WI38 (cell line): ENCODE measurements at regions not wholly inside any gene's neighbourhood (a gene's known extent, or its start where the extent isn't known, plus 50 kb on each side); places are given as distances from the start of the nearest gene placed in this dataset.

ENCODE experiments used
- H3K4me3 ChIP-seq: 2 replicates; pipeline ENCODE4 v1.5.1; 2011; ENCODE audit warnings: low read depth, mild to moderate bottlenecking, control low read depth, low read length
- TF ChIP-seq, protein P1 (sequence below): IDR thresholded peaks from 2 replicates; pipeline ENCODE4 v1.5.1; 2012; ENCODE audit warnings: low read depth, mild to moderate bottlenecking, control low read depth, low read length

DNA sequence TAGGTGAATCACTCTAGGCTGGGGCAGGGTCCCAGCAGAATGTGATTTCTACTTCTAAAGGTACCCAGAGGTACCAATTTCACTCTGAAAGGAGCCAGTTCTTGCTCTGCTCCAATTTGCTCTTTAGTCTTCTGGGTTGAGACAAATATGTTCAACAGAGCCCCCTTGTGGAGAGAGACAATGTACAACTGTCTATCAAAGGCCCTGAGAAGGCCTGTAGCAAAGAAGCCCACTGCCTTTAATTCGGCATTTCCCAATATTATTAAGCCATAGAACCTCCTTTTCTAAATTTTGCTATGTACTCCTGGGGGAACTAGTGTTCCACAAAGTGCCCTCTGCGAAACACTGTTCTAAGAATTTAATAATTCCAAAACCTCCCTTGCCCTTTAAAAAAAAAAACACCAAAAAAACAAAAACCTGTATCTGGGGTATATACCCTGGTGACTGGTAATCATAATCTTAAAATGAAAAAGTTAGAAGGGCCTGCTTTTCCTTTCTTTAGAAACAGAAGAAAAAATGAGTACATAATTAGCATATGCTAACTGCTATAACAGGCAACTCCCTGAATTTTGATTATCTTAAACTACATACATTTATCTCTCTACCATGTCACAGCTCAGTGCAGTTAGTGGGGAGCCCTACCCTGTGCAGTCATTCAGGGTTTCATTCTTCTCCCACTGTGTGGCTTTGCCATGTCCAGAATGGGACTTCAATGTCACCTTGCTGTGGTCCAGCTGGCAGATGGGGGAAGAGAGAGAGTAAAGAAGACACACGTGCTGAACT lies 160.9 kb upstream of the BMPER start:
- TF ChIP-seq, protein P1, sequence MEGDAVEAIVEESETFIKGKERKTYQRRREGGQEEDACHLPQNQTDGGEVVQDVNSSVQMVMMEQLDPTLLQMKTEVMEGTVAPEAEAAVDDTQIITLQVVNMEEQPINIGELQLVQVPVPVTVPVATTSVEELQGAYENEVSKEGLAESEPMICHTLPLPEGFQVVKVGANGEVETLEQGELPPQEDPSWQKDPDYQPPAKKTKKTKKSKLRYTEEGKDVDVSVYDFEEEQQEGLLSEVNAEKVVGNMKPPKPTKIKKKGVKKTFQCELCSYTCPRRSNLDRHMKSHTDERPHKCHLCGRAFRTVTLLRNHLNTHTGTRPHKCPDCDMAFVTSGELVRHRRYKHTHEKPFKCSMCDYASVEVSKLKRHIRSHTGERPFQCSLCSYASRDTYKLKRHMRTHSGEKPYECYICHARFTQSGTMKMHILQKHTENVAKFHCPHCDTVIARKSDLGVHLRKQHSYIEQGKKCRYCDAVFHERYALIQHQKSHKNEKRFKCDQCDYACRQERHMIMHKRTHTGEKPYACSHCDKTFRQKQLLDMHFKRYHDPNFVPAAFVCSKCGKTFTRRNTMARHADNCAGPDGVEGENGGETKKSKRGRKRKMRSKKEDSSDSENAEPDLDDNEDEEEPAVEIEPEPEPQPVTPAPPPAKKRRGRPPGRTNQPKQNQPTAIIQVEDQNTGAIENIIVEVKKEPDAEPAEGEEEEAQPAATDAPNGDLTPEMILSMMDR, result no peak
- H3K4me3 ChIP-seq, result no peak overlapping the region

DNA sequence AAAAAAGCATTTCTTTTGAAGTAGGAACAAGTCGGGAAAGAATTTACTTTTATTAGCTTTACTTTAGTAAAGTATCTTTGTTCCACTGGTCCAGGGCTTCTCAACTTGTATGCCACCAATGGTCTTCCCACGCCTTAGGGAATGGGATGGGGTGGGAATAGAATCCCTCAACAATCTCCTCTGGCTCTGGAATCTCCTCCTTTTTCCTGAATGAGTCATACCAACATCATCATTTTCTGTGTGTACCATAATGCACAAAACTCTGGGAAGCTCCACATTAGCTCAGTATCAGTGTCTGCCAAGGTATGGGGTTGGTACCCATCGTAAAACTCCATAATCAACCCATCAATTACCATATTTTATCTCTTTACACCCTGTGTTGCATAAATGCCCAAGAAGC lies 159.4 kb upstream of the BMPER start:
- TF ChIP-seq, protein P1, result no peak
- H3K4me3 ChIP-seq, result no peak overlapping the region

DNA sequence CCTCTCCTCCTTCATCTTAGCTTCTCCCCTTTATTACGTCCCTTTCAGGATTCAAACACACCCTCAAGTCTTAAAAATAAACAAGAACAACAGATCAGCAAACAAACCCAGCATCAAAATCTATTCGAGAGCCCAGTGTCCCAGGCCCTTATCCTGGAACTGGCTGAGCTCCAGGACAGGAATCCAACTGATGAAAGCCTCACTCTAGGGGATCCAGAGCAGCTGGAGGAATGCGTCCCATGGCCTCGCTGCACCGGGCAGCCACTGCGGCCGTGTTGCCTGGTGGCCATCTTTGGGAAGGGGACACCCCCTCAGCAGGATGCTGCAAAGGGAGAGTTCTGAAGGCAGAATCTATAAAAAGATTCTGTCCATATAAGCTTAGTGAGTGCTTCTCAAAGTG lies 156.5 kb upstream of the BMPER start:
- TF ChIP-seq, protein P1, result no peak
- H3K4me3 ChIP-seq, result no peak overlapping the region

DNA sequence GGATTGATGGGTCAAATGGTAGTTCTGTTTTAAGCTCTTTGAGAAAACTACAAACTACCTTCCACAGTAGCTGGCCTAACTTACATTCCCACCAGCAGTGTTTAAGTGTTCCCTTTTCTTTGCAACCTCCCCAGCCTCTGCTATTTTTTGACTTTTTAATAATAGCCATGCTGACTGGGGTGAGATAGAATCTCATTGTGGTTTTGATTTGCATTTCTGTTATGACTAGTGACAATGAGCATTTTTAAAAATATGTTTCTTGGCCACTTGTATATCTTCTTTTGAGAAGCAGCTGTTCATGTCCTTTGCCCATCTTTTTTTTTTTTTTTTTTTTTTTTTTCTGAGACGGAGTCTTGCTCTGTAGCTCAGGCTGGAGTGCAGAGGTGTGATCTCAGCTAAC lies 155.2 kb upstream of the BMPER start:
- H3K4me3 ChIP-seq, result no peak overlapping the region
- TF ChIP-seq, protein P1, result no peak

DNA sequence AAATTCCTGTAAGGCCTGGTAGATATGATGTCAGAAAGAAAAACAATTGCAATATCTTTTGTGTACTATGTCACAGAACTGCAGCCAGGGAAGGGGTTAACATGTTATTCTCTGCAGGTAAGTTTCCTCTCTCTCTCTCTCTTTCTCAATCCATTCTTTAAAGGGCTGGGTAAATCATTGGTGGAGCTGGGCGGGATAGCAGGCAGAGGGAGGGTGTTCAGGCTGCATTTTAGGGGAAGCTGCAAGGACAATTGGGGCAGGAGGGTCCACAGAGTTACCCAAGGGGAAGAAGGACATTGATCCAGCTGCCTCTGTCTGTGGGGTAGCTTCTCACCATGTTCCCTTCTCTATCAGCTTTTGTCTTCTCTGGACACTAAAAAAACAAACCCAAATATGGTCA lies 153.9 kb upstream of the BMPER start:
- TF ChIP-seq, protein P1, result no peak
- H3K4me3 ChIP-seq, result no peak overlapping the region

DNA sequence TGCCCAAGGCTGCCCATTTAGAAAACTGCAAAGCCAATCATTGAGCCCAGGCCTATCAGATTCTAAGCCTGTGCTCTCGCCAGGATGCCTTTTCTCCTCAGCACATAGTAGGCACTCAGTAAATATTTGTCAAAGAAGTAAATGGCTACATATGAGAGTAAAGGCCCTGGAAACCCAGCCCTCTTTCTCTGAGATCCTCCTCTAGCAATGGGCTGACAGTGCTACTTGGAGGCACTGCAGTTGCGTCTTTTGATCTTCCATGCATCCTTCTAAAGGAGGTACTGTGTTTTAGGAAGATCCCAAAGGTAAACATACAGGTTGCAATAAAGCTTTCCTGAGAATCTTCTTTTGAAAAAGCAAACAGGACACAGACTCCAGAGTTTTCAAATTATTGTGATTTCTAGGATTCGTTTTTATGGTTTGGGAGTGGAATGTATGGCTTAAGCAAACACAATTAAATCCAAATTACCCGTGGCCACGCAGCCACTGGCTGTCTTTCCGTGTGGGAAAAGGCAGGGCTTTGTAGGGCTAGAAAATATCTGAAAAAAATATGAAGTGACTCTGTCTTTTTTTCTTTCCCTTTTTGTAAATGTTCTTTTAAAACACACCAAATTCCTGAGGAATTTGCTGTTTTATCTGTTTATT lies 151.3 kb upstream of the BMPER start:
- no peak overlapping the region for H3K4me3 ChIP-seq
- TF ChIP-seq, protein P1, result no peak
